Choroid plexus epithelial cell (primary cell): ENCODE measurements at regions not wholly inside any gene's neighbourhood (a gene's known extent, or its start where the extent isn't known, plus 50 kb on each side); places are given as distances from the start of the nearest gene placed in this dataset.

Experiments used
- DNase-seq: peaks from one replicate; pipeline ENCODE4 v3.0.0-alpha.2; 2010; ENCODE audit warnings: low read depth
- H3K4me3 ChIP-seq: 2 replicates; pipeline ENCODE4 v1.5.1; 2011; ENCODE audit warnings: low read depth, mild to moderate bottlenecking, control low read depth, low read length, moderate library complexity
- CTCF ChIP-seq: conservative IDR thresholded peaks from 2 replicates; pipeline ENCODE4 v1.5.1; 2011; ENCODE audit warnings: low read depth, mild to moderate bottlenecking, control low read depth, inconsistent platforms, low read length, moderate library complexity

- H3K4me3 ChIP-seq, result no peak overlapping the region
- DNase-seq, result no peak
- no peak for TF ChIP-seq CTCF
Observed at GRCh38 chr11:103651341-103651998, 385.0 kb upstream of the DDI1 start.

- no peak for DNase-seq
- H3K4me3 ChIP-seq, result no peak overlapping the region
- no peak for TF ChIP-seq CTCF
Observed at GRCh38 chr11:103652013-103652412, 384.4 kb upstream of the DDI1 start.

GRCh38 chr11:103656382-103656781 is 380.1 kb upstream of the DDI1 start:
- DNase-seq, result no peak
- TF ChIP-seq CTCF, result no peak
- no peak overlapping the region for H3K4me3 ChIP-seq

GRCh38 chr11:103659206-103659618 is 377.2 kb upstream of the DDI1 start:
- H3K4me3 ChIP-seq, result no peak overlapping the region
- peak; percentile 33 for DNase-seq
- peak; percentile 59 for TF ChIP-seq CTCF

- no peak overlapping the region for H3K4me3 ChIP-seq
- TF ChIP-seq CTCF, result no peak
- no peak for DNase-seq
Observed at GRCh38 chr11:103659743-103660142, 376.7 kb upstream of the DDI1 start.

GRCh38 chr11:103661185-103661584 is 375.3 kb upstream of the DDI1 start:
- TF ChIP-seq CTCF, result no peak
- H3K4me3 ChIP-seq, result no peak overlapping the region
- DNase-seq, result no peak

- TF ChIP-seq CTCF, result no peak
- no peak overlapping the region for H3K4me3 ChIP-seq
- DNase-seq, result no peak
Observed at GRCh38 chr11:103661991-103662390, 374.4 kb upstream of the DDI1 start.
